ENCODE measurements at regions not wholly inside any gene's neighbourhood (a gene's known extent, or its start where the extent isn't known, plus 50 kb on each side); places are given as distances from the start of the nearest gene placed in this dataset.

GRCh38 chr6:8628736-8629135 lies 193.4 kb upstream of the SLC35B3 start:
- no peak overlapping the region for H3K4me2 ChIP-seq (replicated peaks; ENCODE audit: extremely low read depth, low read length, poor library complexity, severe bottlenecking)
- intact Hi-C loops (cut with micrococcal nuclease) = no loop called here
- DNase-seq = no peak
- H3K27me3 ChIP-seq (ENCODE audit: control insufficient read depth in 2 of 2, insufficient read depth in 2 of 2, low read length in 2 of 2) = no peaks in the 10 kb centered on the region
- no peaks in the 10 kb centered on the region for H3K9me3 ChIP-seq (replicated peaks in 1 of 2; ENCODE audit: control insufficient read depth in 1 of 2, insufficient read depth in 1 of 2, low read length in 2 of 2)
- no peaks in the 10 kb centered on the region for H3K4me1 Mint-ChIP-seq
- H3K27ac ChIP-seq (ENCODE audit: low read depth in 1 of 2, low read length in 2 of 2) = no peak overlapping the region
- no peak overlapping the region for H3K9ac ChIP-seq (ENCODE audit: insufficient read depth, low read length, poor library complexity, severe bottlenecking)
- peaks cover 0 to 3% (median 0%) of the 10 kb centered on the region in 3 donors for H3K27me3 Mint-ChIP-seq (ENCODE audit: low read depth in 3 of 3)
- no peaks in the 10 kb centered on the region for H3K36me3 Mint-ChIP-seq
- H3K36me3 ChIP-seq (replicated peaks in 1 of 2; ENCODE audit: control insufficient read depth in 1 of 2, insufficient read depth in 2 of 2, low read length in 2 of 2) = no peaks in the 10 kb centered on the region
- H2AFZ ChIP-seq (ENCODE audit: insufficient read depth, low read depth, low read length, poor library complexity, severe bottlenecking) = no peak overlapping the region
- no peak overlapping the region for H3K4me3 ChIP-seq (replicated peaks in 1 of 3; ENCODE audit: low read depth in 2 of 3, low read length in 3 of 3)
- peaks cover 0 to 7% (median 3%) of the 10 kb centered on the region in 7 donors for H3K9me3 Mint-ChIP-seq
- 83% methylated on average over 1 of the region's 1 CpG for WGBS (ENCODE audit: insufficient coverage)
- no peaks in the 10 kb centered on the region for H4K20me1 ChIP-seq (ENCODE audit: insufficient read depth, low read length)
- no peak overlapping the region for H3K4me3 Mint-ChIP-seq
- no peaks in the 10 kb centered on the region for H3K4me1 ChIP-seq (ENCODE audit: control insufficient read depth in 1 of 2, insufficient read depth in 2 of 2, low read length in 2 of 2)
- TF ChIP-seq CTCF (IDR thresholded peaks at IDR 0.05) = no peak
- no peaks in the 10 kb centered on the region for H3K79me2 ChIP-seq (ENCODE audit: insufficient read depth, low read length)
- H3K27ac Mint-ChIP-seq = no peak overlapping the region

GRCh38 chr6:8628063-8628462 lies 192.7 kb upstream of the SLC35B3 start:
- no peak overlapping the region for H3K27ac ChIP-seq (ENCODE audit: low read depth in 1 of 2, low read length in 2 of 2)
- no peaks in the 10 kb centered on the region for H3K36me3 Mint-ChIP-seq
- no peak overlapping the region for H3K4me3 Mint-ChIP-seq
- H3K36me3 ChIP-seq (replicated peaks in 1 of 2; ENCODE audit: control insufficient read depth in 1 of 2, insufficient read depth in 2 of 2, low read length in 2 of 2) = no peaks in the 10 kb centered on the region
- no peaks in the 10 kb centered on the region for H3K9me3 ChIP-seq (replicated peaks in 1 of 2; ENCODE audit: control insufficient read depth in 1 of 2, insufficient read depth in 1 of 2, low read length in 2 of 2)
- intact Hi-C loops (cut with micrococcal nuclease) = no loop called here
- no peaks in the 10 kb centered on the region for H3K4me1 ChIP-seq (ENCODE audit: control insufficient read depth in 1 of 2, insufficient read depth in 2 of 2, low read length in 2 of 2)
- peaks cover 0 to 3% (median 0%) of the 10 kb centered on the region in 3 donors for H3K27me3 Mint-ChIP-seq (ENCODE audit: low read depth in 3 of 3)
- DNase-seq = no peak
- H3K79me2 ChIP-seq (ENCODE audit: insufficient read depth, low read length) = no peaks in the 10 kb centered on the region
- no peak for TF ChIP-seq CTCF (IDR thresholded peaks at IDR 0.05)
- no peak overlapping the region for H2AFZ ChIP-seq (ENCODE audit: insufficient read depth, low read depth, low read length, poor library complexity, severe bottlenecking)
- no peaks in the 10 kb centered on the region for H4K20me1 ChIP-seq (ENCODE audit: insufficient read depth, low read length)
- H3K27ac Mint-ChIP-seq = no peak overlapping the region
- no peak overlapping the region for H3K4me2 ChIP-seq (replicated peaks; ENCODE audit: extremely low read depth, low read length, poor library complexity, severe bottlenecking)
- H3K4me1 Mint-ChIP-seq = no peaks in the 10 kb centered on the region
- H3K9ac ChIP-seq (ENCODE audit: insufficient read depth, low read length, poor library complexity, severe bottlenecking) = no peak overlapping the region
- peaks cover 0 to 7% (median 3%) of the 10 kb centered on the region in 7 donors for H3K9me3 Mint-ChIP-seq
- no peak overlapping the region for H3K4me3 ChIP-seq (replicated peaks in 1 of 3; ENCODE audit: low read depth in 2 of 3, low read length in 3 of 3)
- no peaks in the 10 kb centered on the region for H3K27me3 ChIP-seq (ENCODE audit: control insufficient read depth in 2 of 2, insufficient read depth in 2 of 2, low read length in 2 of 2)
